Ovary (tissue), 3 donors: ENCODE measurements at regions not wholly inside any gene's neighbourhood (a gene's known extent, or its start where the extent isn't known, plus 50 kb on each side); places are given as distances from the start of the nearest gene placed in this dataset.

Experiments
- POLR2A ChIP-seq: fragments of 450-650 bp; IDR thresholded peaks from one replicate; pipeline ENCODE4 v1.6.1; 2017; ENCODE audit warnings: antibody characterized with exemption, mild to moderate bottlenecking, moderate library complexity
- TF ChIP-seq, protein P1 (sequence below), 3 donors: fragments of 450-650 bp in 2 of 3; fragments of 200-600 bp in 1 of 3; IDR thresholded peaks; one replicate each; pipeline versions ENCODE4 v1.5.1 to v1.8.0; 2016 to 2022; ENCODE audit warnings: antibody characterized with exemption in 3 of 3, mild to moderate bottlenecking in 1 of 3
- donor health status: DM: no; HTN: no; CAD: no.

DNA sequence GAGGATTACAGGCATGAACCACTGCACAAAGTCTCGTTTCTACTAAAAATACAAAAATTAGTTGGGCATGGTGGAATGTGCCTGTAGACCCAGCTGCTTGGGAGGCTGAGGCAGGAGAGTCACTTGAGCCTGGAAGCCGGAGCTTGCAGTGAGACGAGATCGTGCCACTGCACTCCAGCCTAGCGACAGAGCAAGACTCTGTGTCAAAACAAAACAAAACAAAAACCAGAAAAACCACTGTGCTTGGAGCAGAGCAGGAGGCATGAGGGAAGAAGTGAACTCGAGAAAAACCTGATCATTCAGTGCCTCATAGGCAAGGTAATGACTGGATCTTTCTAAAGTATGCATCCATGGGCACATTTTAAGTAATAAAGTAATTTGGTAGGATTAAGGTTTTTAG is 487.8 kb downstream of the KCNH5 start:
- TF ChIP-seq POLR2A: no peak
- TF ChIP-seq, protein P1, sequence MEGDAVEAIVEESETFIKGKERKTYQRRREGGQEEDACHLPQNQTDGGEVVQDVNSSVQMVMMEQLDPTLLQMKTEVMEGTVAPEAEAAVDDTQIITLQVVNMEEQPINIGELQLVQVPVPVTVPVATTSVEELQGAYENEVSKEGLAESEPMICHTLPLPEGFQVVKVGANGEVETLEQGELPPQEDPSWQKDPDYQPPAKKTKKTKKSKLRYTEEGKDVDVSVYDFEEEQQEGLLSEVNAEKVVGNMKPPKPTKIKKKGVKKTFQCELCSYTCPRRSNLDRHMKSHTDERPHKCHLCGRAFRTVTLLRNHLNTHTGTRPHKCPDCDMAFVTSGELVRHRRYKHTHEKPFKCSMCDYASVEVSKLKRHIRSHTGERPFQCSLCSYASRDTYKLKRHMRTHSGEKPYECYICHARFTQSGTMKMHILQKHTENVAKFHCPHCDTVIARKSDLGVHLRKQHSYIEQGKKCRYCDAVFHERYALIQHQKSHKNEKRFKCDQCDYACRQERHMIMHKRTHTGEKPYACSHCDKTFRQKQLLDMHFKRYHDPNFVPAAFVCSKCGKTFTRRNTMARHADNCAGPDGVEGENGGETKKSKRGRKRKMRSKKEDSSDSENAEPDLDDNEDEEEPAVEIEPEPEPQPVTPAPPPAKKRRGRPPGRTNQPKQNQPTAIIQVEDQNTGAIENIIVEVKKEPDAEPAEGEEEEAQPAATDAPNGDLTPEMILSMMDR (IDR thresholded peaks at IDR 0.05): no peak
